ENCODE measurements at regions not wholly inside any gene's neighbourhood (a gene's known extent, or its start where the extent isn't known, plus 50 kb on each side); places are given as distances from the start of the nearest gene placed in this dataset.
"Not testable (repeated sequence)": the region's sequence is repeated elsewhere in the genome, so short reads cannot be mapped to it uniquely, and the experiment has no call there.

GRCh38 chr21:22351076-22351475, 1352.9 kb downstream of the NCAM2 start:
- TF ChIP-seq CTCF (IDR thresholded peaks at IDR 0.05): no peak
- DNase-seq (ENCODE audit: low spot score): no peak
- no peak for ATAC-seq (ENCODE audit: low FRiP score)

GRCh38 chr21:22352088-22352487, 1353.9 kb downstream of the NCAM2 start:
- no peak for ATAC-seq (ENCODE audit: low FRiP score)
- TF ChIP-seq CTCF (IDR thresholded peaks at IDR 0.05): no peak
- DNase-seq (ENCODE audit: low spot score): no peak

GRCh38 chr21:22355949-22356348, 1357.7 kb downstream of the NCAM2 start:
- peak; percentile 84 for ATAC-seq (ENCODE audit: low FRiP score)
- no peak for DNase-seq (ENCODE audit: low spot score)
- TF ChIP-seq CTCF (IDR thresholded peaks at IDR 0.05): no peak

- no peak for DNase-seq (ENCODE audit: low spot score)
- TF ChIP-seq CTCF (IDR thresholded peaks at IDR 0.05): no peak
- ATAC-seq (ENCODE audit: low FRiP score): peak; percentile 73
These were observed 1358.5 kb downstream of the NCAM2 start for GRCh38 chr21:22356663-22357062.

GRCh38 chr21:22359599-22359998, 1361.4 kb downstream of the NCAM2 start:
- not testable (repeated sequence) for DNase-seq (ENCODE audit: low spot score); ATAC-seq (ENCODE audit: low FRiP score)

GRCh38 chr21:22363504-22363903, 1365.3 kb downstream of the NCAM2 start:
- DNase-seq (ENCODE audit: low spot score): no peak
- no peak for ATAC-seq (ENCODE audit: low FRiP score)
- TF ChIP-seq CTCF (IDR thresholded peaks at IDR 0.05): no peak

GRCh38 chr21:22364163-22364562, 1366.0 kb downstream of the NCAM2 start:
- TF ChIP-seq CTCF (IDR thresholded peaks at IDR 0.05): no peak
- ATAC-seq (ENCODE audit: low FRiP score) (no peak), DNase-seq (ENCODE audit: low spot score) (no peak)
